ENCODE measurements at regions not wholly inside any gene's neighbourhood (a gene's known extent, or its start where the extent isn't known, plus 50 kb on each side); places are given as distances from the start of the nearest gene placed in this dataset.

GRCh38 chr1:57868239-57868638 lies 444.4 kb upstream of the DAB1 start:
- H3K4me3 ChIP-seq (ENCODE audit: low read depth, low read length), result no peak overlapping the region
- no peak for TF ChIP-seq CTCF (IDR thresholded peaks at IDR 0.05; ENCODE audit: insufficient read depth, low read depth, low read length, missing control alignments)
- DNase-seq (ENCODE audit: low read depth), result no peak

- TF ChIP-seq CTCF (IDR thresholded peaks at IDR 0.05; ENCODE audit: insufficient read depth, low read depth, low read length, missing control alignments), result no peak
- DNase-seq (ENCODE audit: low read depth), result no peak
- no peak overlapping the region for H3K4me3 ChIP-seq (ENCODE audit: low read depth, low read length)
Measured at GRCh38 chr1:57866998-57867397, 443.1 kb upstream of the DAB1 start.

GRCh38 chr1:57860931-57861565 lies 437.2 kb upstream of the DAB1 start:
- no peak overlapping the region for H3K4me3 ChIP-seq (ENCODE audit: low read depth, low read length)
- no peak for DNase-seq (ENCODE audit: low read depth)
- no peak for TF ChIP-seq CTCF (IDR thresholded peaks at IDR 0.05; ENCODE audit: insufficient read depth, low read depth, low read length, missing control alignments)

GRCh38 chr1:57860325-57860724 lies 436.5 kb upstream of the DAB1 start:
- DNase-seq (ENCODE audit: low read depth), result no peak
- no peak overlapping the region for H3K4me3 ChIP-seq (ENCODE audit: low read depth, low read length)
- TF ChIP-seq CTCF (IDR thresholded peaks at IDR 0.05; ENCODE audit: insufficient read depth, low read depth, low read length, missing control alignments), result no peak

- no peak for DNase-seq (ENCODE audit: low read depth)
- TF ChIP-seq CTCF (IDR thresholded peaks at IDR 0.05; ENCODE audit: insufficient read depth, low read depth, low read length, missing control alignments), result no peak
- H3K4me3 ChIP-seq (ENCODE audit: low read depth, low read length), result no peak overlapping the region
Measured at GRCh38 chr1:57858740-57859139, 434.9 kb upstream of the DAB1 start.

- no peak overlapping the region for H3K4me3 ChIP-seq (ENCODE audit: low read depth, low read length)
- no peak for TF ChIP-seq CTCF (IDR thresholded peaks at IDR 0.05; ENCODE audit: insufficient read depth, low read depth, low read length, missing control alignments)
- DNase-seq (ENCODE audit: low read depth), result no peak
Measured at GRCh38 chr1:57857809-57858208, 433.9 kb upstream of the DAB1 start.

GRCh38 chr1:57854436-57854835 lies 430.6 kb upstream of the DAB1 start:
- no peak for DNase-seq (ENCODE audit: low read depth)
- H3K4me3 ChIP-seq (ENCODE audit: low read depth, low read length), result no peak overlapping the region
- TF ChIP-seq CTCF (IDR thresholded peaks at IDR 0.05; ENCODE audit: insufficient read depth, low read depth, low read length, missing control alignments), result no peak
